ENCODE measurements at regions not wholly inside any gene's neighbourhood (a gene's known extent, or its start where the extent isn't known, plus 50 kb on each side); places are given as distances from the start of the nearest gene placed in this dataset.

DNA sequence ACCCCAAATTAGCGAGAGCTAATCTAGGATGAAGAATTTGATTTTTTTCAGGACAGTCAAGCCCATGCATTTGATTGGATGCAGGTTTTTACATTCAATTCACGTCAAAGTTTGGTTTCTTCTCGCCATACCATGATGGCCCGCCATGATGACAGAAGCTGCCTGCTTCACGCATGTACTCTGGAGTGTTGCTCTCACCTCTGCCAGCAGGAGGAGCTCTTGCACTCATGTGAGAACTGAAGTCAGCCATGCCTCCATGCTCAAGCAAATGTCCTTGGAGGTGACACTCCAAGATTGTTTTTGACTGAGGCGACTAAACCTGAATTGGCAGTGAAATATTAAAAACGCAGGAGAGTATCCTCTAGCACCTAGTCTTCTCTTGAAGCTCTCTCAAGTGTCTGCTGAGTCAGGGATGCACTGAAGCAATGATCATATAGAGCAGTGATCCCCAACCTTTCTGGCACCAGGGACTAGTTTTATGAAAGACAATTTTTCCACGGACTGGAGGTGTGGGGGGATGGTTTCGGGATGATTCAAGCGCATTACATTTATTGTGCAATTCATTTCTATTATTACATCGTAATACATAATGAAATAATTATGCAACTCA is 120.9 kb downstream of the SAMMSON start (continued):
- TF ChIP-seq ZFP91 (CRISPR knock-in tag; IDR thresholded peaks at IDR 0.05; ENCODE audit: borderline replicate concordance) (no peak), RXRA (CRISPR knock-in tag; IDR thresholded peaks at IDR 0.05) (no peak), TCF7 (IDR thresholded peaks at IDR 0.05; ENCODE audit: low read depth) (no peak), ZNF160 (CRISPR knock-in tag; IDR thresholded peaks at IDR 0.05) (no peak), CEBPB (IDR thresholded peaks at IDR 0.05; ENCODE audit: borderline replicate concordance, low read depth, low read length) (peak; percentile 38; the same call in 1 of the 2 replicates), ZNF562 (CRISPR knock-in tag; IDR thresholded peaks at IDR 0.05; ENCODE audit: borderline replicate concordance) (no peak), ZNF629 (CRISPR knock-in tag; conservative IDR thresholded peaks at IDR 0.05) (no peak), ZNF550 (CRISPR knock-in tag; IDR thresholded peaks at IDR 0.05; ENCODE audit: borderline replicate concordance) (no peak), ZNF839 (CRISPR knock-in tag; IDR thresholded peaks at IDR 0.05; ENCODE audit: borderline replicate concordance) (no peak), ZMAT3 (CRISPR knock-in tag; conservative IDR thresholded peaks at IDR 0.05) (no peak), ZKSCAN1 (IDR thresholded peaks at IDR 0.05; ENCODE audit: low read length) (no peak), RAD21 (CRISPR knock-in tag; IDR thresholded peaks at IDR 0.05) (0 out of 2 replicates have a peak, but pooled peaks have one; percentile 35), PRDM15 (CRISPR knock-in tag; IDR thresholded peaks at IDR 0.05) (no peak), SKIL (CRISPR knock-in tag; IDR thresholded peaks at IDR 0.05; ENCODE audit: borderline replicate concordance) (no peak), POLR2A (IDR thresholded peaks at IDR 0.05; ENCODE audit: insufficient read depth in 1 of 2, low read depth in 2 of 2, low read length in 2 of 2) (no peak), JUNB (CRISPR knock-in tag; IDR thresholded peaks at IDR 0.05; ENCODE audit: borderline replicate concordance) (no peak), ZNF446 (CRISPR knock-in tag; IDR thresholded peaks at IDR 0.05) (no peak), HMG20B (CRISPR knock-in tag; conservative IDR thresholded peaks at IDR 0.05) (no peak), ZNF761 (CRISPR knock-in tag; conservative IDR thresholded peaks at IDR 0.05) (no peak), ISX (CRISPR knock-in tag; conservative IDR thresholded peaks at IDR 0.05) (no peak), SETDB1 (CRISPR knock-in tag; IDR thresholded peaks at IDR 0.05; ENCODE audit: borderline replicate concordance) (no peak), EED (CRISPR knock-in tag; IDR thresholded peaks at IDR 0.05) (no peak), SOX13 (IDR thresholded peaks at IDR 0.05) (no peak), SOX13 (CRISPR knock-in tag; conservative IDR thresholded peaks at IDR 0.05 in 1 of 2, IDR thresholded peaks at IDR 0.05 in 1 of 2) (no peak)
- TF ChIP-seq, protein P1, sequence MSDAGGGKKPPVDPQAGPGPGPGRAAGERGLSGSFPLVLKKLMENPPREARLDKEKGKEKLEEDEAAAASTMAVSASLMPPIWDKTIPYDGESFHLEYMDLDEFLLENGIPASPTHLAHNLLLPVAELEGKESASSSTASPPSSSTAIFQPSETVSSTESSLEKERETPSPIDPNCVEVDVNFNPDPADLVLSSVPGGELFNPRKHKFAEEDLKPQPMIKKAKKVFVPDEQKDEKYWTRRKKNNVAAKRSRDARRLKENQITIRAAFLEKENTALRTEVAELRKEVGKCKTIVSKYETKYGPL (CRISPR knock-in tag; IDR thresholded peaks at IDR 0.05): no peak

All from HepG2 (cell line).